GM23338 (cell line): ENCODE measurements at regions not wholly inside any gene's neighbourhood (a gene's known extent, or its start where the extent isn't known, plus 50 kb on each side); places are given as distances from the start of the nearest gene placed in this dataset.

ENCODE experiments used
- ATAC-seq: fragments of 200-7000 bp; cut with Tn5 transposase; 3 replicates; pipeline ENCODE4 v1.9.1; 2020
- DNase-seq: peaks from one replicate; pipeline ENCODE4 v3.0.0-alpha.2; 2015; ENCODE audit warnings: low spot score
- H2AFZ ChIP-seq: fragments of 200-600 bp; sonication (generic); 2 replicates; pipeline ENCODE4 v1.8.0; 2016; ENCODE audit warnings: antibody characterized with exemption, mild to moderate bottlenecking, moderate library complexity
- H3F3A ChIP-seq: fragments of 200-600 bp; sonication (generic); replicated peaks from 2 replicates; pipeline ENCODE4 v1.8.0; 2017; ENCODE audit warnings: antibody characterized with exemption, mixed run types, low read depth
- H3K27ac ChIP-seq: fragments of 200-600 bp; sonication (generic); 2 replicates; pipeline ENCODE4 v1.6.1; 2016; ENCODE audit warnings: low read depth
- H3K27me3 ChIP-seq: fragments of 200-600 bp; sonication (generic); 2 replicates; pipeline ENCODE4 v1.8.0; 2016; ENCODE audit warnings: mild to moderate bottlenecking, mixed run types, moderate library complexity; ENCODE audit not compliant: insufficient read depth
- H3K36me3 ChIP-seq: fragments of 200-600 bp; sonication (generic); 2 replicates; pipeline ENCODE4 v1.8.0; 2016; ENCODE audit warnings: mild to moderate bottlenecking; ENCODE audit not compliant: insufficient read depth
- H3K4me1 ChIP-seq: fragments of 200-600 bp; sonication (generic); 2 replicates; pipeline ENCODE4 v1.8.0; 2016; ENCODE audit warnings: mild to moderate bottlenecking, moderate library complexity; ENCODE audit not compliant: insufficient read depth
- H3K4me2 ChIP-seq: fragments of 200-600 bp; sonication (generic); 2 replicates; pipeline ENCODE4 v1.7.1; 2017; ENCODE audit warnings: mixed run types
- H3K4me3 ChIP-seq: fragments of 200-600 bp; sonication (generic); 2 replicates; pipeline ENCODE4 v1.6.1; 2016; ENCODE audit warnings: mixed run types
- H3K79me2 ChIP-seq: fragments of 200-600 bp; sonication (generic); replicated peaks from 2 replicates; pipeline ENCODE4 v1.8.0; 2017; ENCODE audit warnings: mild to moderate bottlenecking; ENCODE audit not compliant: insufficient read depth
- H3K9me2 ChIP-seq: fragments of 200-600 bp; sonication (generic); 2 replicates; pipeline ENCODE4 v1.8.0; 2017; ENCODE audit not compliant: insufficient read depth
- H4K20me1 ChIP-seq: fragments of 200-600 bp; sonication (generic); replicated peaks from 2 replicates; pipeline ENCODE4 v1.8.0; 2017; ENCODE audit warnings: mild to moderate bottlenecking; ENCODE audit not compliant: insufficient read depth
- H3K27ac Mint-ChIP-seq: 2 replicates; pipeline ENCODE4 v1.8.0; 2020; ENCODE audit warnings: inconsistent platforms, mild to moderate bottlenecking, moderate library complexity, mixed read lengths
- H3K27me3 Mint-ChIP-seq: 3 replicates; pipeline ENCODE4 v1.8.0; 2022; ENCODE audit warnings: low read depth, mild to moderate bottlenecking, moderate library complexity, mixed read lengths, inconsistent platforms; ENCODE audit not compliant: insufficient read depth, poor library complexity
- H3K36me3 Mint-ChIP-seq: 3 replicates; pipeline ENCODE4 v1.8.0; 2021; ENCODE audit warnings: low read depth, mild to moderate bottlenecking, inconsistent platforms, moderate library complexity, mixed read lengths
- H3K4me1 Mint-ChIP-seq: 3 replicates; pipeline ENCODE4 v1.8.0; 2020; ENCODE audit warnings: mild to moderate bottlenecking, inconsistent platforms, mixed read lengths
- H3K4me3 Mint-ChIP-seq: 3 replicates; pipeline ENCODE4 v1.8.0; 2021; ENCODE audit warnings: moderate library complexity, mild to moderate bottlenecking, inconsistent platforms, mixed read lengths
- H3K9me3 Mint-ChIP-seq: 3 replicates; pipeline ENCODE4 v1.8.0; 2020; ENCODE audit warnings: moderate library complexity, mild to moderate bottlenecking, inconsistent platforms, mixed read lengths
- CREB1 ChIP-seq: fragments of 250-450 bp; sonication (Bioruptor Pico); IDR thresholded peaks from 2 replicates; pipeline ENCODE4 v1.5.0; 2020; ENCODE audit warnings: low read depth, mild to moderate bottlenecking, moderate library complexity
- ETS1 ChIP-seq: IDR thresholded peaks from 2 replicates; pipeline ENCODE4 v1.6.1; 2016; ENCODE audit warnings: antibody characterized with exemption
- EZH2 ChIP-seq: fragments of 200-600 bp; sonication (generic); IDR thresholded peaks from one replicate; pipeline ENCODE4 v1.8.0; 2017; ENCODE audit warnings: antibody characterized with exemption, mild to moderate bottlenecking, low read depth; ENCODE audit not compliant: unreplicated experiment
- EZH2phosphoT487 ChIP-seq: fragments of 200-600 bp; sonication (generic); IDR thresholded peaks from one replicate; pipeline ENCODE4 v1.8.1; 2018; ENCODE audit warnings: antibody characterized with exemption; ENCODE audit not compliant: unreplicated experiment
- JUNB ChIP-seq: IDR thresholded peaks from one replicate; pipeline ENCODE4 v1.6.1; 2016; ENCODE audit warnings: antibody characterized with exemption; ENCODE audit not compliant: unreplicated experiment
- NANOG ChIP-seq: IDR thresholded peaks from 2 replicates; pipeline ENCODE4 v1.6.1; 2016; ENCODE audit warnings: antibody characterized with exemption, borderline replicate concordance
- POLR2AphosphoS5 ChIP-seq: IDR thresholded peaks from 2 replicates; pipeline ENCODE4 v1.6.1; 2016; ENCODE audit warnings: antibody characterized with exemption, low read depth
- STAT1 ChIP-seq: IDR thresholded peaks from one replicate; pipeline ENCODE4 v1.6.1; 2016; ENCODE audit warnings: antibody characterized with exemption; ENCODE audit not compliant: unreplicated experiment
- ZNF114 ChIP-seq: fragments of 250-450 bp; sonication (Bioruptor Pico); IDR thresholded peaks from 2 replicates; pipeline ENCODE4 v1.5.0; 2020; ENCODE audit warnings: mild to moderate bottlenecking, moderate library complexity

- Histone ChIP-seq H3K36me3 (no peaks in the 10 kb centered on the region), H3K79me2 (no peaks in the 10 kb centered on the region), H2AFZ (no peak overlapping the region), H3K9me2 (no peaks in the 10 kb centered on the region), H3K4me3 (no peak overlapping the region), H3F3A (no peaks in the 10 kb centered on the region), H3K4me1 (no peaks in the 10 kb centered on the region), H4K20me1 (no peaks in the 10 kb centered on the region), H3K4me2 (no peak overlapping the region), H3K27me3 (no peaks in the 10 kb centered on the region), H3K27ac (no peak overlapping the region)
- ATAC-seq (no peak), DNase-seq (no peak)
- Mint-ChIP-seq H3K9me3 (no peaks in the 10 kb centered on the region), H3K27ac (no peak overlapping the region), H3K36me3 (no peaks in the 10 kb centered on the region), H3K4me3 (no peak overlapping the region), H3K4me1 (peaks cover 5% of the 10 kb centered on the region; the same call in 2 of the 3 replicates), H3K27me3 (no peaks in the 10 kb centered on the region)
- TF ChIP-seq EZH2phosphoT487: no peak
- TF ChIP-seq STAT1: no peak
- TF ChIP-seq ETS1: no peak
Observed at GRCh38 chr5:143972068-143972467, 160.1 kb downstream of the HMHB1 start.

- H3K4me2 ChIP-seq: no peak overlapping the region
- H3K9me2 ChIP-seq: no peaks in the 10 kb centered on the region
- ATAC-seq: no peak
- no peaks in the 10 kb centered on the region for H3K27me3 ChIP-seq
- H3K4me1 Mint-ChIP-seq: peaks cover 5% of the 10 kb centered on the region; the same call in 2 of the 3 replicates
- no peak overlapping the region for H3K4me3 Mint-ChIP-seq
- no peak overlapping the region for H3K27ac Mint-ChIP-seq
- TF ChIP-seq EZH2 (no peak), ZNF114 (CRISPR knock-in tag) (no peak), CREB1 (no peak), NANOG (no peak), JUNB (no peak), ETS1 (no peak), POLR2AphosphoS5 (no peak), EZH2phosphoT487 (no peak)
- no peaks in the 10 kb centered on the region for H4K20me1 ChIP-seq
- H3K36me3 Mint-ChIP-seq: no peaks in the 10 kb centered on the region
- no peaks in the 10 kb centered on the region for H3K4me1 ChIP-seq
- no peaks in the 10 kb centered on the region for H3K79me2 ChIP-seq
- no peak overlapping the region for H3K27ac ChIP-seq
- no peaks in the 10 kb centered on the region for H3K36me3 ChIP-seq
- H2AFZ ChIP-seq: 0 out of 2 replicates have a peak overlapping the region, but pooled peaks have one; percentile 38
- no peaks in the 10 kb centered on the region for H3F3A ChIP-seq
- no peak overlapping the region for H3K4me3 ChIP-seq
- DNase-seq: no peak
- no peaks in the 10 kb centered on the region for H3K27me3 Mint-ChIP-seq
- no peaks in the 10 kb centered on the region for H3K9me3 Mint-ChIP-seq
Observed at GRCh38 chr5:143976055-143976454, 164.1 kb downstream of the HMHB1 start.
